Mucosa of rectum (tissue), 2 donors: ENCODE measurements at regions not wholly inside any gene's neighbourhood (a gene's known extent, or its start where the extent isn't known, plus 50 kb on each side); places are given as distances from the start of the nearest gene placed in this dataset.
"Not testable (repeated sequence)": the region's sequence is repeated elsewhere in the genome, so short reads cannot be mapped to it uniquely, and the experiment has no call there.

Experiments used
- H3K27ac ChIP-seq, 2 donors: one replicate each; pipeline ENCODE4 v1.7.0; 2013; ENCODE audit warnings: inconsistent platforms in 2 of 2, low read depth in 2 of 2, low read length in 2 of 2
- H3K27me3 ChIP-seq, 2 donors: one replicate each; pipeline ENCODE4 v1.7.0; 2013; ENCODE audit warnings: low read length in 2 of 2; ENCODE audit not compliant: control insufficient read depth in 2 of 2, insufficient read depth in 2 of 2
- H3K36me3 ChIP-seq, 2 donors: one replicate each; pipeline ENCODE4 v1.7.0; 2013; ENCODE audit warnings: low read length in 2 of 2; ENCODE audit not compliant: control insufficient read depth in 2 of 2, insufficient read depth in 2 of 2
- H3K4me1 ChIP-seq, 2 donors: one replicate each; pipeline ENCODE4 v1.7.0; 2013; ENCODE audit warnings: low read length in 2 of 2, mild to moderate bottlenecking in 1 of 2; ENCODE audit not compliant: control insufficient read depth in 2 of 2, insufficient read depth in 2 of 2
- H3K4me3 ChIP-seq, 2 donors: one replicate each; pipeline ENCODE4 v1.7.0; 2013; ENCODE audit warnings: low read length in 2 of 2
- H3K9ac ChIP-seq, 2 donors: one replicate each; pipeline ENCODE4 v1.7.0; 2013; ENCODE audit warnings: low read length in 2 of 2, low read depth in 1 of 2, mild to moderate bottlenecking in 1 of 2
- H3K9me3 ChIP-seq, 2 donors: one replicate each; pipeline ENCODE4 v1.7.0; 2013; ENCODE audit warnings: low read length in 2 of 2; ENCODE audit not compliant: control insufficient read depth in 2 of 2
- donor health status: healthy.
- donor health status: Normal muscosa, but diverticular disease.

DNA sequence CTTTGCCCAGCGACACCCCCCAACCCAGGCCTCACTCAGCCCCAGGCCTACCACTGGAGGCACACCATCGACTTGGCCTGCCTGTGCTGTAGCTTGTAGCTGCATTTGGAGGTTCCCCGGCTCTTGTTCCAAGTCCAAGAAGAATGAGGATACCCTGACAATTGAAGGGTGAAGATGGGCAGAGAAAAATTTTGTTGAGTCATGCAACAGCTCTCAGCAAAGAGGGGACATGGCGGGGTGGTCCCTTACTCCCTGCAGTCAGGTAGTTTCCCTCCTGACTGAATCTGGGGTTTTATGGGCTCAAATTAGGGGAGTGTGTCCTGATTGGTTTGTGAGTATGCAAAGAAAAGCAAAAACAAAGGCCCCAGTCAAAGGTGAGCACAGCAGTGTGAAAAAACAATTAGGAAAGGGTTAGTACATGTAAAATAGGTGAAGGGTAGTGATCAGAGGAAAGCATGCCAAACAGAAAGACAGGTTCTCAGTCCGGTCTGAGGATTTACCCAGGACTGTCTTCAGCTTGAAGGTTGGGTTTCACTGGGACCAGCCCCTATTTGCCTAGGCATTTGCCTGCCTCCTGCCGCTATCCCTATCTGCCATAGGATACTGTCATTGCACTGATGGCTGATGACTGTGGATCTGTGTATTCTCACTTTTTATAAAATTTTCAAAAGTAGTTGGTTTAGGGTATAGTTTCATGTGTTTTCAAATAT lies 316.4 kb upstream of the RND3 start:
- Histone ChIP-seq H3K4me1 (no peaks in the 10 kb centered on the region), H3K9me3 (no peaks in the 10 kb centered on the region), H3K27ac (no peak overlapping the region), H3K4me3 (no peak overlapping the region), H3K27me3 (no peaks in the 10 kb centered on the region), H3K36me3 (no peaks in the 10 kb centered on the region), H3K9ac (no peak overlapping the region)

DNA sequence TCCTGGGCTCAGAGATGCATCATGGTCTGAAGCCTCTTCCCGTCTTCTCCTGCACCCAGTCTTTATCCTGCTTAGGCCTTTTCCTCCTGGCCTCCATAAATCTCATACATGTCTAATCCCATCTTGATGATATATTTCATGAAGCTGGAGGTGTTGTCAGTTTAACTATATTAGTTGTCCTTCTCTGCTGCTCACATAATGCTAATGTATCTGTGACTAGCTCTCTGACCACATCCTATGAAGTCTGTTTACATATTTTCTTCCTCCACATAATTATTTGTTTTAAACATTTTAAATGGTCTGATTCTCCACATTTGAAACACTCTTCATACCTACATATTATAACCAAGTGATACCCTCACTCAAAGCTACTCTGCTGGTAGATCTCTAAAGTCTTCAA lies 315.2 kb upstream of the RND3 start:
- H3K36me3 ChIP-seq, result no peaks in the 10 kb centered on the region
- no peaks in the 10 kb centered on the region for H3K27me3 ChIP-seq
- H3K27ac ChIP-seq, result no peak overlapping the region
- no peak overlapping the region for H3K9ac ChIP-seq
- no peaks in the 10 kb centered on the region for H3K9me3 ChIP-seq
- H3K4me1 ChIP-seq, result no peaks in the 10 kb centered on the region
- no peak overlapping the region for H3K4me3 ChIP-seq

DNA sequence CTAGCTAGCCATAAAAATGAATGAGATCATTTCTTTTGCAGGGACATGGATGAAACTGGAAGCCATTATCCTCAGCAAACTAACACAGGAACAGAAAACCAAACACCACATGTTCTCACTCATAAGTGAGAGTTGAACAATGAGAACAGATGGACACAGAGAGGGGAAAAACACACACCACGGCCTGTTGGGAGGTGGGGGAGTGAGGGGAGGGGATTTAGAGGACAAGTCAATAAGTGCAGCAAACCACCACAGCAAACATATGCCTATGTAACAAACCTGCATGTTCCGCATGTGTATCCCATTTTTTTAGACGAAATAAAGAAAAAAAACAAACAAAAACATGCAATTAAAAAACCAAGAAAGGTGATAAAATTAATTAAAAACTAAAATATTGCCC lies 308.8 kb upstream of the RND3 start:
- H3K27me3 ChIP-seq, H3K36me3 ChIP-seq, H3K4me3 ChIP-seq, H3K9me3 ChIP-seq, H3K4me1 ChIP-seq, H3K27ac ChIP-seq, H3K9ac ChIP-seq: not testable (repeated sequence)

DNA sequence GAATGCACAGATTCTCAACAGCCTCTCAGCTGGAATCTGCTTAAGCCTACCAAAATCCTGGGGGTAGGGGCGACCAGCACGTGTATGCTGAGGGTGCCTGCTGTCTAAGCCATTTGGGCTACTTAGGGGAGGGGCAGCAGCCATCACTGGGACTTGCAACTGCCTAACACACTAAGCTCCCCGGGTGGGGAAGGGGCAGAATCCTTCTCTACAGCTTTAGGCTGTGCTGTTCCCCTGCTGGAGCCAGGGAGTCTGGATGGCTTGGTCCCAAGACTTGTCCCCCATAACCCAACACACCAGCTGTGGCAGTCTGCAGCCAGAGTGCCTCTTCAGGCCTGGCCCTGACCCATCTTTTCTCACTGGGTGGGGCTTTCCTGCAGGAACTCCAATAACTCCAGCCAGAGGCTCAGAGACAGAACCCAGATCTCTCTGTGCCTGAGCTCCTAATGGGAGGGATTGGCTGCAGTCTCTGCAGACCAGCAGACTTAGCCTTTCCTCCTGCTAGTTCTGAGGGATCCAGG lies 305.4 kb upstream of the RND3 start:
- Histone ChIP-seq H3K27me3 (no peaks in the 10 kb centered on the region), H3K4me1 (no peaks in the 10 kb centered on the region), H3K36me3 (no peaks in the 10 kb centered on the region)

DNA sequence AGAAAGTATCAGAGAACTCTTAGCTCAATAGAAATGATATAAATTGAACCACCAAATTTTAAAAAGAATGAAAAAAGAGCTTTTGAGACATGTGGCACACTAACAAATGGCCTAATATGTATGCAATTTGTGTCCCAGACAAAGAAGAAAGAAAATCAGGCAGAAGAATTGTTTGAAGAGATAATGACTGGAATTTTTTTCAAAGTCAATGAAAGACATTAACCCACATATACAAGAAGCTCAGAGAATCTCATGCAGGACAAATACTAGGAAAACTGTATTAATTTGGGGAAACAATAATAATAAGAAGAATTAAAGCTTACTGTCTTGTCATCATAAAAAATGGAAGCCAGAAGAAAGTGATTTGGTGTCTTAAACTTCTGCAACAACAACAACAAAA lies 304.1 kb upstream of the RND3 start:
- Histone ChIP-seq H3K4me1 (no peaks in the 10 kb centered on the region), H3K4me3 (no peak overlapping the region), H3K9me3 (no peaks in the 10 kb centered on the region), H3K27ac (no peak overlapping the region), H3K27me3 (no peaks in the 10 kb centered on the region), H3K9ac (no peak overlapping the region), H3K36me3 (no peaks in the 10 kb centered on the region)

More for the DNA sequence above, 305.4 kb upstream of the RND3 start:
- H3K27ac ChIP-seq, result no peak overlapping the region
- H3K9me3 ChIP-seq, result no peaks in the 10 kb centered on the region
- no peak overlapping the region for H3K4me3 ChIP-seq
- no peak overlapping the region for H3K9ac ChIP-seq

DNA sequence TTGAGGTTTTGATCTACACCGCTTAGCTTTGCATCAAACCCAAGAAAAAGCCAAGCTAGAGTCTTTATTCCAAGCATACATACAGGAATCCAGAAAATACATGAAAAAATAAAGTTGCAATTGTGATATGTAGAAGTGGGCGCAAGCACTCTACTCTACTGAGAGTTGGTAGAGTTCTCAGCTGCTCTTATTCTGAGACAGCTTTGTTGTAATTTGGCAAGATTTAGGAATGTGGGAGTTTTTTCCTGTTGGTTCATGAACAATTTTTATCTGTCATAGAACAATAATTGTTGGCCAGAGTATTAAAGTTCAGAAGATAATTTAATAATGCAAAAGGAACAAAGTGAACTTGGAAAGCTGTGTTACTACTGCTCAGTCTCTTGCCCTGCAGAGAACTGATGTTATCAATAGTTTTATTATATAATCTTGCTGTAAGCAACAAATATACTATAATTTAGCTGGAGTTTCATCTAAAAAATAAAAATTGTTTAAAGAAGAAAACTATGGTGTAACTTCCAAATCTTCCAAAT lies 302.0 kb upstream of the RND3 start:
- no peak overlapping the region for H3K27ac ChIP-seq
- H3K27me3 ChIP-seq, result no peaks in the 10 kb centered on the region
- H3K4me1 ChIP-seq, result no peaks in the 10 kb centered on the region
- H3K9me3 ChIP-seq, result no peaks in the 10 kb centered on the region
- H3K9ac ChIP-seq, result no peak overlapping the region
- H3K36me3 ChIP-seq, result no peaks in the 10 kb centered on the region
- H3K4me3 ChIP-seq, result no peak overlapping the region

DNA sequence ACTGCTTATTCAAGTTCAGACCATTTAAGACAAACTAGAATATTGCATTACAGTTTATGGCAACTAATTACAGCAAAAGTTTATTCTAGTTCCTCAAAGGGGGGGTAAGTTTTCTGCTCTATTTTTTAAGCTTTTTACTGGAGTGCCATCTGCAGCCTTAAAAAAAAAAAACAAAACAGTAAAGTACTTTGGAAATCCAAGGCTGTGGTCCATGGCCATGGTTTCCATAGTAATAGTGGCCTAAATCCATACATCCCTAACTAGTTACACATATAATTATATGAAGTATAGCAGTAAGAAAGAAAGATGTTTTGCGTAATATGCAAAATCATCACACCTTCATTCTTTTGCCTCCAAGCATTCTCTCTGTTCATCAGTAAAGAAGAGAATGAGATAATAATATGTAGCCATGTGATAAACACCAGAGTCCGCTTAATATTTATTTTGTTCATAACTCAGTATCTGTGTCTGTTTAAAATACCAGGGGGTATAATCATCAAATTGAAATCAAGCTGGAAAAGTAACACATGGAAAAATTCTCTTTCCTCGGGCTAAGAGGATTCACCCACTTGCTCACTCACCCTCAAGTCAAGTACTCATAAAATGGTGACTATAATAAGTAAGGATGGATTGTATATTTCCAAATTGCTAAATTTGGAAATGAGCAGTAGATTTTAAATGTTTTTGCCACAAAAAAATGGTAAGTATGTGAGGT lies 301.1 kb upstream of the RND3 start:
- no peak overlapping the region for H3K9ac ChIP-seq
- H3K4me3 ChIP-seq, result no peak overlapping the region
- no peaks in the 10 kb centered on the region for H3K4me1 ChIP-seq
- H3K36me3 ChIP-seq, result no peaks in the 10 kb centered on the region
- no peaks in the 10 kb centered on the region for H3K9me3 ChIP-seq
- no peak overlapping the region for H3K27ac ChIP-seq
- H3K27me3 ChIP-seq, result no peaks in the 10 kb centered on the region

DNA sequence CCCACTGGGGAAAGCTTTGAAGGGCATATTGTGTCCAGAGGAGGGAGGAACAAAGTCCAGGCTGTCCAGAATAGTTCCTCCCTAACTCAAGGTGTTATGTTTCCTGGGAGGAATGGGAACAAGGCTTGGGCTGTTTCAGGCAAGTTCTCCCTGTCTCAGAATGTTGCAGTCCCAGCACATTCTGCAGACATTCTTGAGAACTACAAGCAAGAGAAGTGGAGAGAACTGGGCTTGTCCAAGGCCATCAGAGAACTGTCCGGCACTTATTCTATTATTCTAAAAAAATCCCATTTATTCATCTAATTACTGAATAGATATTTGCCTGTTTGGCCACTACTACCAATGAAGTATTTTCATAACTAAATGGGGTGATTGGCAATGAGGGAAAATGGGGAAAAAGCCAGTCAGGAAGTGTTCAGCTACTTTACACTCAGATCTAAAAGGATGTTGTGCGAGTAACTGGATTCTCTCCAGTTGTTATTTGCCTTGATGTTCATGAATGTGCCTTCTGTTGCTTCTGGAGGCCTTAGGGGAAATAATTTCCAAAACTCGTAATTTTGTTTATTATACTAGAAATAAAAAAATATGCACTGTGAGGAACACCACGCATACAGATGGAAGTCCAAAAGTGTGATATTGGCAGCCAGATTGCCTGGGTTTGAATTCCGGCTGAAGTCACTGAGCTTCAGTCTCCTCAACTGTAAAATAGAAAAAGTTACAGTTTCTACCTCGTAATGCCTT lies 300.1 kb upstream of the RND3 start:
- Histone ChIP-seq H3K36me3 (no peaks in the 10 kb centered on the region), H3K27ac (no peak overlapping the region), H3K9me3 (no peaks in the 10 kb centered on the region), H3K4me3 (no peak overlapping the region), H3K4me1 (no peaks in the 10 kb centered on the region), H3K9ac (no peak overlapping the region), H3K27me3 (no peaks in the 10 kb centered on the region)

DNA sequence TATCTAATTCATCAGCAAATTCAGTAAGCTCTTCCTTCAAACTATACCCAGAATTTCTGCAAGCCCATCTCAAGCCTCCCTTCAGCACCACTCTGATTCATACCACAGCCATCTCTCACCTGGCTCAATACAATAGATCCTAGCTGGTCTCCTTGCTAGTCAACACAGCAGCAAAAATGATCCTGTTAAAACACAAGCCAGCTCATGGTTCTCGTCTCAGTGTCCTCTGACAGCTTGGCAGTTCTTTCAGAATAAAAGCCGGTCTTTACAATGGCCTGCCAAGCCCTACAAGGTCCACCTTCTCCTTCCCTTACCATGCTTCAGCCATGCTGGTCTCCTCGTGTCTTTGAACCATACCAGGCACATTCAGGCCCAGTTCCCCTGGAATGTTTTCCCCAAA lies 296.9 kb upstream of the RND3 start:
- H3K27ac ChIP-seq, result no peak overlapping the region
- H3K9ac ChIP-seq, result no peak overlapping the region

DNA sequence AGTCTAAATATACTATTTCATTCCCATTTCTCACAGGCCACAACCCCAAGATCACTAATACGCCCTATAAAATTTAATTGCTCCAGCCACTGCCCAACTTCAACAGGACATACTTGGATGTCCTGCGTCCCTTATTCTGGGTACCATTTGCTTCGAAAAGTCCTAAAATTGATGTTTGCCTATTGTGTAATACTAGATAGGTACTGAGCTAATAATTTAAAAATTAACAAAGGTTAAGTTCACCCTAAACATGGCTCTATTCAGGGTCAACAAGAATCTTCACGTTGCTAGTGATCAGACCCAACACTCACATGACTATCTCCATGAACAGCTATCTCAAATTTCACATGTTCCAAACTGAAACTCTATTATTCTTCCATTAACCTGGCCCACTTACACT lies 296.4 kb upstream of the RND3 start:
- Histone ChIP-seq H3K9me3 (no peaks in the 10 kb centered on the region), H3K4me3 (no peak overlapping the region), H3K4me1 (no peaks in the 10 kb centered on the region), H3K9ac (no peak overlapping the region), H3K36me3 (no peaks in the 10 kb centered on the region), H3K27ac (no peak overlapping the region), H3K27me3 (no peaks in the 10 kb centered on the region)

More for the DNA sequence above, 296.9 kb upstream of the RND3 start:
- Histone ChIP-seq H3K9me3 (no peaks in the 10 kb centered on the region), H3K4me3 (no peak overlapping the region), H3K4me1 (no peaks in the 10 kb centered on the region), H3K27me3 (no peaks in the 10 kb centered on the region), H3K36me3 (no peaks in the 10 kb centered on the region)
